T-helper 2 cell treated with Interferon-gamma antibody and Interleukin-4, amounts not matched to agents 100 ng/mL and 5 ng/mL, for 36 hours (primary cell): ENCODE measurements at regions not wholly inside any gene's neighbourhood (a gene's known extent, or its start where the extent isn't known, plus 50 kb on each side); places are given as distances from the start of the nearest gene placed in this dataset.

ENCODE experiments used
- intact Hi-C: fragments of 100-400 bp; cut with micrococcal nuclease; formaldehyde crosslinking; loops from one replicate; pipeline ENCODE4 v1.15.1; 2023

DNA sequence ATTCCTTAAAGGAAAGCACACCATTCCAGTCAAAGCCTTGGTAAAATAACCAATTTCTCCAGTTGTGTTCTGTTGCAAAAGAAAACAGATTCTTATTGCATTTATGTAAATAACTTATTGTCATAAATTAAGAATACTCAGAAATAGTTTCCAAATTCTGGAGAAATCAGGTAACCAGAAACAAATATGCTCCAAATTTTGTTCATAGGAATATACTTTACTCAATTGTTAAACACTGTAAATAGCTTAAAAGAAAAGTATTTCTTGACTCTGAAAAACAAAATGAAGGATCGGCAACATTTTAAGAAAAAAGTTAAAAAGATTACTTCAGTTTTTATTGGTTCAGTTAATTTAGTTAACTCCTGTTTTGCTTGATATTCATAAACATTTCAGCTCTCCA, 67.1 kb upstream of the PIK3CG start:
- intact Hi-C loops: no loop called here

DNA sequence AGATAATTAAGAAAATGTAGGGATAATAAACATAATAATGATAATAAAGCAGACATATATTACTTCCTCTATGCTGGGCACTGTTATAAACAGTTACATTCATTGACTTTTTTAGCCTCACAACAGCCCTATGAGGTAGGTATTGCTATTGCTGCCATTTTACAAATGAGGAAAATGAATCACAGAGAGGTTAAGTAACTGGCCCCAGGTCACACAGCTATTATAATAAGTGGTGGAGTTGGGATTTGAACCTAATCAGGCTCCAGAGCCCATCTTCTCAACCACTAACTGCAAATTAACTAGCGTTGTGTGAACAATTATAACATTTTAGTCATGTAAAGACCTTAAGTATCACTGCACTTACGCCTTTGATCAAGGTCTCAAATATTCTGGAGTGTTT, 62.5 kb upstream of the PIK3CG start:
- intact Hi-C loops: no loop called here

DNA sequence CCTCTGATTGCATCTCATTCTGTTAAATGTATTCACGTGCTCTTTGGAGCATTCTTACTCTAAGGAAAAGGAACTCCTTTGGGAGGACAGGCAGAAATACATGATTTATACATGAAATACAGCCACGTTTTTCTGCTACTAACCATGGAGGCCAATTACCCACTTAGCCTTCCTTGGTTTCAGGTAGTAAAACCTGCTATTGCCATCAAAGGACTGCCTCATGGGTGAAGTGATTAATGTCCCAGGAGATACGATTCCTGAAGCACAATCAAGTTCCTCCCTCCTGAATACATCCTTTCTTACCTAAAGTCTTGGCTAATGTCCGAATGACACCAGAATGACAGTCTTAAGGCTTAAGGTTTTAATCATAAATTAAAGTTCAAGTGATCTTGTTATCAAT, 58.5 kb upstream of the PIK3CG start:
- intact Hi-C loops: no loop called here

DNA sequence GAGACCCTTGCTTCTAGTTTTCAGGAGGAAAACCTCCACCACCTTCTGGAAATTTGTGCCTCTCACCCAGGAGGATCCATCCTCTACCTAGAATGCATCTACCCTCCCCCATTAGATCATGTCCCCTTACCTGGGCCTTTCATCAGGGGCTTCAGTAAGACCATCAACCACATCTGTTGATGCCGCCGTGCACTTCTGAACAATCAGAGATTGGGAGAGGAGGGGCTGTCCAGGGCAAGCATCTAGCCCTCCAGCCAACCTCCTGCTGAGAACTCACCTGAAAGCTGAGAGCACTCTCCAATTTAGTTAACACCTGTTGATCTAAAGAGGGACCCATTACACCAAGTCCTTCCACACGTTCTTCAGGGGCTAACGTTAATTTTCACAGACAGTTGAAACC, 57.6 kb upstream of the PIK3CG start:
- intact Hi-C loops: no loop called here

DNA sequence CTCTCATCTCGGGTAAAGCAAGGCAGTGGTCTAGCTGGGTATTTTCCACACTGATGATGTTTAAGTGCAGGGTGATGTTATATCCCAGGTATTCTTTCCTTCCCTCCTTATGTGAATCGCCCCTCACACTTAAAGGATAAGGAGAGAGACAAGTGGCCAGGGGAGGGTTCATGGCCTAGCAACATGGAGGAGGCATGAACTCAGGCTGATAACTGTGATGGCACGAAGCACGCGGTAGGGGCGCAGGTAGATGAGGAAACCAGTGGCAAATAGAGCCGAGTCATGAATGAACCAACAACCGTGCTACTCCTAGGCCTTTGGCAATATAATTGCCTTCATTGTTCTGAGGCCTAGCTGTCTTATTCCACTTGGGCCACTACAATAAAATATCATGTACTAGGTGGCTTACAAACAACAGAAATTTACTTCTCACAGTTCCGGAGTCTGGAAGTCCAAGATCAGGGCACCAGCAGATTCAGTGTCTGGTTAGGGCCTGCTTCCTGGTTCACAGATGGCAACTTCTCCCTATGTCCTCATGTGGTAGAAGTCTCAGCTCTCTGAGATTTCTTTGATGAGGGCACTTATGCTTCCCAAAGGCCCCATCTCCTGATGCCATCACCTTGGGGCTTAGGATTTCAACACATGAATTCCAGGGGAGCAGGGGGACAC, 56.0 kb upstream of the PIK3CG start:
- intact Hi-C loops: no loop called here

DNA sequence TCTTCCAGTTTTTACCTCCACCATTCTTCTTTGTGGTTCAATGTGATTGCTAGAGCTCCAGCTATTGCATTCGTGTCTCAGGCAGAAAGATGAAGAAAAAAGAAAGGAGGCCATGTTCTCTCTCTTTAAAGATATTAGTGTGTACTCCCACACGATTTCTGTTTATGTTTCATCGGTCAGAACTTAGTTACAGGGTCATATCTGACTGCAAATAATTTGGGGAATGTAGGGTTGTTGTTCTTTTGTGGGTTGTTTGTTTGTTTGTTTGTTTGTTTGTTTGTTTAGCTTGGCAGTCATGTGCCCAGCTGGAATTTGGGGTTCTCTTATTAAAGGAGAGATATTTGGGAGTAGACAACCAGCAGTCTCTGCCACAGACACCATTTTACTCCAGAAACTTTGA, 53.6 kb upstream of the PIK3CG start:
- intact Hi-C loops: no loop called here

DNA sequence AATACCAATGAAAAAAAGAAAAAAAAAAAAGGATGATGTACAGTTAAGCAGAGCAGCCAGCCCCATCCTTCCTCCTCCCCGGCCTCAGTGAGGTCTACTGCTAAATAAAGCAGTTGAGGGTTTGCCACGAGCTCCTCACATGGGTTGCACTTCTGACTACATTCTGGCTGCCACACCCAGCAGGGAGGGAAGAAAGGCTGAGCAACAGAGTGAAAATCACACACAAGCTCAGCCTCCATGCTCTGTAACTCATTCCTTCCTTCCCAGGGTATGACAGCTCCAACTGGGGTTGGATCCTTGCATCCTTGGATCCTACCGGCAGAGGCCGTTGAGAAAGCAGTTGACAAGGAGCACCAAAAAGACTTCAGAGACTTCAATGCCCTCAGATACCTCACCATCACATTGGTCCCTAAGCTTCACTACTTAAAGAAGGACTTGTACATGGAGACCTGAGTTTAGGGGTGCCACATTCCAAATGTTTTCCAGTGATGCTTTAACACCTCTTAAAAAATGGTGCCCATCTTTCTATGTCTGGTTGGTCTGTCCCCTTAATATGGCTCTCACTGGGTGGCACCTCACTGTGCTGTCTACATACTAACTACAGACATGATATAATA, 52.9 kb upstream of the PIK3CG start:
- intact Hi-C loops: no loop called here

DNA sequence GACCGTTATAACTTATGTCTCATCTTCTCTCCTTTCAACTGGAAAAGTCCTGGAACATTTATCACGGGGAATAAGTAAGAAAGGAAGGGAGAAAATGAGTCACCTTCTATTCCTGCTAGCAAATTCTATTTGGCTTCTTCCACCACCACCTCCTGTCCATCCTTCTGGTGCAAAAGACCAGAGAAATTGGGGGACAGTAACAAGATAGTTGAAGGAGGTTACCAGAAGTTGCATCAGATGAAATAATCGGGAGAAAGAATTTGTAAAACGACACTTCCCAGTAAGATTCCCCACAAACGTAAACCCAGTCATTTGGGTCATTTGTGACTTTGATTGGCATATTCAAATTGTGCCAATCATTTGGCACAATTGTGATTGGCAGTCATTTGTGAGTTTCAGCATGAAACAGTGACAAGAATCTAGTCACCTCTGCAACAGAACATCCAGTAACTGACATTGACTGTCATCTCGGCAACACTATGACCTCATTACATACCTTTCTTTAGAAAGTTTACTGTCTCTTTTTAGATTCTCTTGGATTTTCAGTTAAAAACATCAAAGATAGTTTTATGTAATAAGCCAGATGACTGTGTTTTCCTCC, 51.3 kb upstream of the PIK3CG start:
- intact Hi-C loops: no loop called here

DNA sequence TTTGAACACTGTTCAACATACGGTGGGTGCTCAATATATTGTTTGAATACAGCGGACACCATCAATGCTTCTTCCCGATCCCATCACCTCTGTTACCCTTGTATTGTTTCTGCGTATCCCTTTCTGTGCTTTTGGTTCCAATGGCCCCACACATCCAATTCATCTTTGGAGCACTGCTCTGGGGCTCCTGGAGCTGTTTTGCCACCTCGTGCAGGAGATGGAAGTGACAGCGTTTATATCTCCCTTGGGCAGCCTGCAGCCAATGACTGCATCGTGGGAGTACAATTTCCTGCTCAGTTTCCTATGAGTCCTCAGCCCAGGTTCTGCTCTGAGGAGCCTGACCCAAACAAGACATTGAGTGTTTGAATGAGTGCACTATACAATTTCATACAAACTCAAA, 50.2 kb upstream of the PIK3CG start:
- intact Hi-C loops: no loop called here
